HEK293T (cell line): ENCODE measurements at regions not wholly inside any gene's neighbourhood (a gene's known extent, or its start where the extent isn't known, plus 50 kb on each side); places are given as distances from the start of the nearest gene placed in this dataset.

Experiments used
- BHLHE40 ChIP-seq: fragments of 450-650 bp; IDR thresholded peaks from 2 replicates; pipeline ENCODE4 v1.6.1; 2016; ENCODE audit warnings: mild to moderate bottlenecking, moderate library complexity, borderline replicate concordance
- ELF4 ChIP-seq: fragments of 450-650 bp; IDR thresholded peaks from 2 replicates; pipeline ENCODE4 v1.6.1; 2017; ENCODE audit warnings: antibody characterized with exemption
- FOXA1 ChIP-seq: fragments of 450-650 bp; IDR thresholded peaks from 2 replicates; pipeline ENCODE4 v1.6.1; 2016; ENCODE audit warnings: mild to moderate bottlenecking
- FOXM1 ChIP-seq: fragments of 450-650 bp; IDR thresholded peaks from 2 replicates; pipeline ENCODE4 v1.6.1; 2017; ENCODE audit warnings: mild to moderate bottlenecking, borderline replicate concordance
- L3MBTL2 ChIP-seq: fragments of 450-650 bp; conservative IDR thresholded peaks from 2 replicates; pipeline ENCODE4 v1.6.1; 2016; ENCODE audit warnings: mild to moderate bottlenecking
- PKNOX1 ChIP-seq: fragments of 450-650 bp; IDR thresholded peaks from 2 replicates; pipeline ENCODE4 v1.6.1; 2016
- SP1 ChIP-seq: fragments of 450-650 bp; IDR thresholded peaks from 2 replicates; pipeline ENCODE4 v1.6.1; 2017
- SUZ12 ChIP-seq: fragments of 450-650 bp; IDR thresholded peaks from 2 replicates; pipeline ENCODE4 v1.6.1; 2016; ENCODE audit warnings: mild to moderate bottlenecking

DNA sequence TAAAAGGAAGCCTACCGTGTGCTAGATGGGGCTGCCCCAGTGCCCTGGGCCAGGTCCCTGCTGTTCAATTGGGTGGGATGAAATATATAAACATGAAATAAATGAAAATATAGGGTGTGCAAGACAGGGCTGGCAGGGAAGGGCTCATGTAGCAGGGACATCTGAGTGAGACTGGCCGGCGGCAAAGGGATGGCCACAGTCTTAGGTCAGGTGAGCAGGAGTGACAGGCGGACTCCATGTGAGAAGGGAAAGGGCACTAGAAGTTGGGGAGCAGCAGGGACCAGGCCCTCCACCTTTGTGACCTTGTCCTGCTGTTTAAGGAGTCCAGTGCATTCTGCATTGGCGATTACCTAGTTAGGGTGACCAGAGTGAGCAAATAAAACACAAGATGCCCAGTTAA, 207.6 kb upstream of the ZNF32 start:
- TF ChIP-seq SUZ12: no peak
- TF ChIP-seq SP1: no peak
- no peak for TF ChIP-seq L3MBTL2
- TF ChIP-seq BHLHE40: no peak
- no peak for TF ChIP-seq PKNOX1
- TF ChIP-seq FOXM1: no peak
- TF ChIP-seq FOXA1: no peak
- no peak for TF ChIP-seq ELF4
